DOHH2 (cell line): ENCODE measurements at regions not wholly inside any gene's neighbourhood (a gene's known extent, or its start where the extent isn't known, plus 50 kb on each side); places are given as distances from the start of the nearest gene placed in this dataset.

ENCODE experiments used
- H3F3A ChIP-seq: fragments of 200-600 bp; sonication (generic), shearing (Covaris generic); 2 replicates; pipeline ENCODE4 v1.6.0; 2016; ENCODE audit warnings: antibody characterized with exemption, mild to moderate bottlenecking; ENCODE audit not compliant: control insufficient read depth, insufficient read depth
- H3K27ac ChIP-seq: fragments of 200-600 bp; sonication (generic); 2 replicates; pipeline ENCODE4 v1.5.1; 2014; ENCODE audit warnings: low read depth, mild to moderate bottlenecking, low read length, moderate library complexity
- H3K27me3 ChIP-seq: fragments of 200-600 bp; sonication (generic); 2 replicates; pipeline ENCODE4 v1.6.1; 2014; ENCODE audit warnings: mild to moderate bottlenecking, low read length, mixed read lengths; ENCODE audit not compliant: control insufficient read depth
- H3K36me3 ChIP-seq: fragments of 200-600 bp; sonication (generic); 2 replicates; pipeline ENCODE4 v1.6.1; 2014; ENCODE audit warnings: mild to moderate bottlenecking, low read length, moderate library complexity, mixed read lengths; ENCODE audit not compliant: control insufficient read depth
- H3K4me1 ChIP-seq: fragments of 200-600 bp; sonication (generic); 2 replicates; pipeline ENCODE4 v1.6.1; 2014; ENCODE audit warnings: mild to moderate bottlenecking, low read length, mixed read lengths; ENCODE audit not compliant: control insufficient read depth
- H3K4me2 ChIP-seq: fragments of 200-600 bp; sonication (generic); 2 replicates; pipeline ENCODE4 v1.6.0; 2014; ENCODE audit warnings: mild to moderate bottlenecking, low read length, moderate library complexity
- H3K4me3 ChIP-seq: fragments of 200-600 bp; sonication (generic); 2 replicates; pipeline ENCODE4 v1.5.1; 2014; ENCODE audit warnings: mild to moderate bottlenecking, low read length, mixed read lengths
- H3K79me2 ChIP-seq: fragments of 200-600 bp; sonication (generic); 2 replicates; pipeline ENCODE4 v1.6.1; 2014; ENCODE audit warnings: mild to moderate bottlenecking, low read length, mixed read lengths; ENCODE audit not compliant: control insufficient read depth
- H3K9me2 ChIP-seq: fragments of 200-600 bp; sonication (generic); replicated peaks from 2 replicates; pipeline ENCODE4 v1.6.1; 2014; ENCODE audit warnings: mild to moderate bottlenecking, low read length, mixed read lengths; ENCODE audit not compliant: control insufficient read depth
- H3K9me3 ChIP-seq: fragments of 200-600 bp; sonication (generic); 2 replicates; pipeline ENCODE4 v1.6.1; 2014; ENCODE audit warnings: antibody characterized with exemption, low read length, mixed read lengths; ENCODE audit not compliant: control insufficient read depth, insufficient read depth
- H4K20me1 ChIP-seq: fragments of 200-600 bp; sonication (generic); 2 replicates; pipeline ENCODE4 v1.6.0; 2014; ENCODE audit warnings: low read depth, mild to moderate bottlenecking, antibody characterized with exemption, low read length, moderate library complexity; ENCODE audit not compliant: control insufficient read depth, insufficient read depth
- EZH2phosphoT487 ChIP-seq: fragments of 200-600 bp; sonication (generic); IDR thresholded peaks from 2 replicates; pipeline ENCODE4 v1.6.1; 2017; ENCODE audit warnings: borderline replicate concordance, mild to moderate bottlenecking, antibody characterized with exemption, low read length, moderate library complexity, mixed read lengths
- TF ChIP-seq, protein P1 (sequence below): fragments of 200-600 bp; sonication (generic); IDR thresholded peaks from one replicate; pipeline ENCODE4 v1.5.1; 2014; ENCODE audit warnings: antibody characterized with exemption, mild to moderate bottlenecking, low read depth, low read length; ENCODE audit not compliant: poor library complexity, severe bottlenecking

DNA sequence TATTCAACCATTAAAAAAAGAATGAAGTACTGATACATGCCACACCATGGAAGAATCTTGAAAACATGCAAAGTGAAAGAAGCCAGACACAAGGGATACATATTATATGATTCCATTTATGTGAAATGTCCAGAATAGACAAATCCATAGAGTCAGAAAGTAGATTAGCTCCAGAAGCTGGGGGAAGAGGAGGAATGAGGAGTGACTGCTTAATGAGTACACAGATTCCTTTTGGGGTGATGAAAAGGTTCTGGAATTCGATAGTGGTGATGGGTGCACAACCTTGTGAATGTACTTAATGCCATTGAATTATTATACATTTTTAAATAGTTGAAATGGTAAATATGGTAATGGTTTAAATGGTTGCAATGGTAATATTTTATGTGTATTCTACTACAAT, 90.6 kb upstream of the SPATA12 start:
- no peaks in the 10 kb centered on the region for H3K27me3 ChIP-seq
- TF ChIP-seq, protein P1, sequence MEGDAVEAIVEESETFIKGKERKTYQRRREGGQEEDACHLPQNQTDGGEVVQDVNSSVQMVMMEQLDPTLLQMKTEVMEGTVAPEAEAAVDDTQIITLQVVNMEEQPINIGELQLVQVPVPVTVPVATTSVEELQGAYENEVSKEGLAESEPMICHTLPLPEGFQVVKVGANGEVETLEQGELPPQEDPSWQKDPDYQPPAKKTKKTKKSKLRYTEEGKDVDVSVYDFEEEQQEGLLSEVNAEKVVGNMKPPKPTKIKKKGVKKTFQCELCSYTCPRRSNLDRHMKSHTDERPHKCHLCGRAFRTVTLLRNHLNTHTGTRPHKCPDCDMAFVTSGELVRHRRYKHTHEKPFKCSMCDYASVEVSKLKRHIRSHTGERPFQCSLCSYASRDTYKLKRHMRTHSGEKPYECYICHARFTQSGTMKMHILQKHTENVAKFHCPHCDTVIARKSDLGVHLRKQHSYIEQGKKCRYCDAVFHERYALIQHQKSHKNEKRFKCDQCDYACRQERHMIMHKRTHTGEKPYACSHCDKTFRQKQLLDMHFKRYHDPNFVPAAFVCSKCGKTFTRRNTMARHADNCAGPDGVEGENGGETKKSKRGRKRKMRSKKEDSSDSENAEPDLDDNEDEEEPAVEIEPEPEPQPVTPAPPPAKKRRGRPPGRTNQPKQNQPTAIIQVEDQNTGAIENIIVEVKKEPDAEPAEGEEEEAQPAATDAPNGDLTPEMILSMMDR = no peak
- no peak for TF ChIP-seq EZH2phosphoT487
- H3K4me1 ChIP-seq = peaks cover 36% of the 10 kb centered on the region
- peaks cover 7% of the 10 kb centered on the region; the same call in 1 of the 2 replicates for H3F3A ChIP-seq
- H3K9me2 ChIP-seq = no peaks in the 10 kb centered on the region
- H3K79me2 ChIP-seq = no peaks in the 10 kb centered on the region
- H3K36me3 ChIP-seq = no peaks in the 10 kb centered on the region
- peak overlapping the region; percentile 6; the same call in 1 of the 2 replicates for H3K4me3 ChIP-seq
- H3K4me2 ChIP-seq = peak overlapping the region; percentile 37
- no peaks in the 10 kb centered on the region for H4K20me1 ChIP-seq
- peak overlapping the region; percentile 42; the same call in 1 of the 2 replicates for H3K27ac ChIP-seq
- H3K9me3 ChIP-seq = no peaks in the 10 kb centered on the region

DNA sequence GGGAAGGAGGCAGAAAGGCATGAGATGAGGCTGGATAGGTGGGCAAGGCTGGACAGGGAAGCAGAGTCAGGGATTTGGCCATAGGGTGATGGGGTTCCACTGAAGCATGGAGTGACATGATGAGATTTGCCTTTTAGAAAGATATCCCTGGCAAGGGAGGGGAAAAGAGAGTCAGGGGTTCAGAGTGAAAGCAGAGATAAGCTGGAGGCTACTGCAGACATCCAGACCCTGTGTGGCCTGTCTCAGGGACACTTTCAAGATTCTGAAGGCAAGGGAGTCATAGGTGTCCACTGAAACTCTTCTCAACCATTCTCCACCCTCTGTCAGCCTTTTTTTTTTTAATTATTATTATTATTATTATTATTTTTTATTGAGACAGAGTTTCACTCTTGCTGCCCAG, 94.0 kb upstream of the SPATA12 start:
- no peaks in the 10 kb centered on the region for H3K79me2 ChIP-seq
- H3K4me2 ChIP-seq = no peak overlapping the region
- no peaks in the 10 kb centered on the region for H3K9me3 ChIP-seq
- H3K9me2 ChIP-seq = no peaks in the 10 kb centered on the region
- H3K4me3 ChIP-seq = no peak overlapping the region
- H3K27ac ChIP-seq = no peak overlapping the region
- H3K27me3 ChIP-seq = no peaks in the 10 kb centered on the region
- no peaks in the 10 kb centered on the region for H4K20me1 ChIP-seq
- peaks cover 7% of the 10 kb centered on the region; the same call in 1 of the 2 replicates for H3F3A ChIP-seq
- TF ChIP-seq, protein P1 = no peak
- no peak for TF ChIP-seq EZH2phosphoT487
- peaks cover 46% of the 10 kb centered on the region for H3K4me1 ChIP-seq
- H3K36me3 ChIP-seq = no peaks in the 10 kb centered on the region

DNA sequence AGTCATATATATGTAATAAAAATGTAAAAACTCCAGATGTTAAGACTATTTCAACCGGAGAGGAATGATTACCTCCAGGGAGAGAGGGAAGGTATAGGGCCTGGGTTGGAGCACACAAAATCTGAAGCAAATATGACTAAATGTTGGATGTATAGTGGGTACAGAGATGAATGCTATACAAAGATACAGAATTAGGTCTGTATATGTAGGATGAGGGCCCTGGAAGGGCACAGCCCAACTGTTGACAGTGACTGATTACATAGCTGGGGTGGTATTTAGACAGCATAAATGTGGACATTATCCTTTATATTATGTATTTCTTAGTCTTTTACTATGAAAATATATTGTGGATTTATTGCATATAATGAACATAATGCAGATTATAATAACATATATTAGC, 94.4 kb upstream of the SPATA12 start:
- no peak for TF ChIP-seq EZH2phosphoT487
- TF ChIP-seq, protein P1 = no peak
- Histone ChIP-seq H3K9me2 (no peaks in the 10 kb centered on the region), H3K9me3 (no peaks in the 10 kb centered on the region), H3K4me2 (peak overlapping the region; percentile 21; the same call in 1 of the 2 replicates), H3K36me3 (no peaks in the 10 kb centered on the region), H3K27me3 (no peaks in the 10 kb centered on the region), H3F3A (peaks cover 7% of the 10 kb centered on the region; the same call in 1 of the 2 replicates), H3K79me2 (no peaks in the 10 kb centered on the region), H3K27ac (no peak overlapping the region), H4K20me1 (no peaks in the 10 kb centered on the region), H3K4me3 (no peak overlapping the region), H3K4me1 (peaks cover 44% of the 10 kb centered on the region)
